Breast epithelium (tissue), 4 donors: ENCODE measurements at regions not wholly inside any gene's neighbourhood (a gene's known extent, or its start where the extent isn't known, plus 50 kb on each side); places are given as distances from the start of the nearest gene placed in this dataset.
"Not testable (repeated sequence)": the region's sequence is repeated elsewhere in the genome, so short reads cannot be mapped to it uniquely, and the experiment has no call there.

Source experiments
- DNase-seq, 2 donors: peaks; one replicate each; pipeline ENCODE4 v3.0.0-alpha.2; 2019; ENCODE audit warnings: low spot score in 2 of 2
- H3K27ac ChIP-seq, 2 donors: fragments of 200-600 bp; sonication (generic) in 1 of 2; one replicate each; pipeline ENCODE4 v1.5.1; 2016 to 2019; ENCODE audit warnings: mild to moderate bottlenecking in 1 of 2
- H3K27me3 ChIP-seq, 2 donors: fragments of 200-600 bp; sonication (generic) in 1 of 2; one replicate each; pipeline versions ENCODE4 v1.5.1 to v1.6.0; 2017 to 2019; ENCODE audit warnings: control low read depth in 1 of 2, mild to moderate bottlenecking in 1 of 2
- H3K36me3 ChIP-seq: fragments of 200-600 bp; one replicate; pipeline ENCODE4 v1.5.1; 2019
- H3K4me1 ChIP-seq, 2 donors: fragments of 200-600 bp; sonication (generic); one replicate each; pipeline ENCODE4 v1.5.1; 2016 to 2019; ENCODE audit warnings: control low read depth in 1 of 2
- H3K4me3 ChIP-seq, 3 donors: fragments of 200-600 bp; sonication (generic); 1 replicate in 2 of 3; 2 replicates in 1 of 3; pipeline ENCODE4 v1.5.1; 2016 to 2019; ENCODE audit warnings: mild to moderate bottlenecking in 3 of 3, moderate library complexity in 2 of 3
- H3K9me3 ChIP-seq, 2 donors: fragments of 200-600 bp; sonication (generic) in 1 of 2; one replicate each; pipeline ENCODE4 v1.5.1; 2016 to 2019; ENCODE audit warnings: control low read depth in 1 of 2
- POLR2A ChIP-seq: fragments of 450-650 bp; IDR thresholded peaks from one replicate; pipeline ENCODE4 v1.6.1; 2016; ENCODE audit warnings: antibody characterized with exemption, mild to moderate bottlenecking, moderate library complexity
- POLR2AphosphoS5 ChIP-seq, 3 donors: sonication (generic); formaldehyde crosslinking; IDR thresholded peaks; one replicate each; pipeline ENCODE4 v1.6.1; 2017; ENCODE audit warnings: antibody characterized with exemption in 3 of 3
- intact Hi-C: fragments of 100-400 bp; cut with DNase I; formaldehyde crosslinking; loops from one replicate; pipeline ENCODE4 v1.15.1; 2023; ENCODE audit warnings: low total_unique reads
- TF ChIP-seq, protein P1 (sequence below), 3 donors: fragments of 450-650 bp; IDR thresholded peaks; one replicate each; pipeline ENCODE4 v1.5.1; 2016 to 2017; ENCODE audit warnings: antibody characterized with exemption in 3 of 3, mild to moderate bottlenecking in 3 of 3, moderate library complexity in 3 of 3

DNA sequence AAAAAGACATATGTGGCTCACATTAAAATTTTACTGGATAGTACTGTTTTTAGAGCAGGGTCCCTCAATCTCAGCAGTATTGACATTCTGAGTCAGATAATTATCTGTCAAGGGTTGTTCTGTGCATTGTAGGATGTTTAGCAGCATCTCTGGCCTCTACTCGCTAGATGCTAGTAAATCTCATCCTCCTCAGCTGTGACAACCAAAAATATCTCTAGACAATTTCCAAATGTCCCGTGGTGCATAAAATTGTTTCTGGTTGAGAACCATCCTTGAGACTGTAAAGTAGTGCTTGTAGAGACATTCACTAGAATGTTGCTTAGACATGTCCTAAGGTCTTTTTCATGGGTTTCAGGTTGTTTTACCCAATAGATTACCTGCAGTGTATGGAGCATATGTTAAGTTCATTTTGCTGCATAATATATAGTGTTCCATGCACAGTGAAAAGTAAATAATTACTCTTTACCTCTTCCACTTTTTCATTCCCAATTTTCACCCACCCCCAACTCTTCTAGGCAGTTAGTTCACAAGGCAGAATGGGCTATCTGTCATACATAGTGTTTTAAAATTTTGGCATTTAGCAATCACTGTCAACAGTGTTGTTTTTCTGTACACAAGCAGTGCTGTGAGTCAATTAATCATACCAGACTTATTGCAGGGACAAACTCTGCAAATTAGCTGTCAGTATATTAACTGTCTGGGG is 200.2 kb upstream of the SLC38A2 start:
- Histone ChIP-seq H3K4me1 (no peaks in the 10 kb centered on the region), H3K4me3 (no peak overlapping the region), H3K9me3 (peaks cover 5 to 7% of the 10 kb centered on the region in 2 donors), H3K27me3 (no peaks in the 10 kb centered on the region), H3K36me3 (no peaks in the 10 kb centered on the region), H3K27ac (no peak overlapping the region)
- no peak for DNase-seq
- TF ChIP-seq POLR2AphosphoS5 (IDR thresholded peaks at IDR 0.05) (no peak), POLR2A (no peak)
- intact Hi-C loops = no loop called here

DNA sequence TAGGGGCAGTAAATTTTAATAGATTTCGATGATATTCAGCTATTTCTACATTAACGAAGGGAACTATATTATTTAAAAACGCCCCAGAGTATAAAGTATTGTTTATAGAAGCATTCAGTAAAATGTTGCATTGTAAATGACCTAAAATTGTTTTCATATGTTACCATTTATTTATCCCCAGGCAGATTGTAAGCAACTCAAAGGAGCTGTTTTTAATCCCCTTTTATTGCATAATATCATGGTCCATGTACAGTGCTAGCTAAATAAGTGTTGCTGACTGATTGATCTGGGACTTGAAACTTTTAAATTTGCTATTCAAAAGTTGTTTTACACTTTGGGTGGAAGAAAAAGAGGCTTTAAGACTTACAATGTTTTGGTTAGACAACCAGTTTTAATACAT is 199.0 kb upstream of the SLC38A2 start:
- TF ChIP-seq POLR2A (no peak), POLR2AphosphoS5 (IDR thresholded peaks at IDR 0.05) (no peak)
- TF ChIP-seq, protein P1, sequence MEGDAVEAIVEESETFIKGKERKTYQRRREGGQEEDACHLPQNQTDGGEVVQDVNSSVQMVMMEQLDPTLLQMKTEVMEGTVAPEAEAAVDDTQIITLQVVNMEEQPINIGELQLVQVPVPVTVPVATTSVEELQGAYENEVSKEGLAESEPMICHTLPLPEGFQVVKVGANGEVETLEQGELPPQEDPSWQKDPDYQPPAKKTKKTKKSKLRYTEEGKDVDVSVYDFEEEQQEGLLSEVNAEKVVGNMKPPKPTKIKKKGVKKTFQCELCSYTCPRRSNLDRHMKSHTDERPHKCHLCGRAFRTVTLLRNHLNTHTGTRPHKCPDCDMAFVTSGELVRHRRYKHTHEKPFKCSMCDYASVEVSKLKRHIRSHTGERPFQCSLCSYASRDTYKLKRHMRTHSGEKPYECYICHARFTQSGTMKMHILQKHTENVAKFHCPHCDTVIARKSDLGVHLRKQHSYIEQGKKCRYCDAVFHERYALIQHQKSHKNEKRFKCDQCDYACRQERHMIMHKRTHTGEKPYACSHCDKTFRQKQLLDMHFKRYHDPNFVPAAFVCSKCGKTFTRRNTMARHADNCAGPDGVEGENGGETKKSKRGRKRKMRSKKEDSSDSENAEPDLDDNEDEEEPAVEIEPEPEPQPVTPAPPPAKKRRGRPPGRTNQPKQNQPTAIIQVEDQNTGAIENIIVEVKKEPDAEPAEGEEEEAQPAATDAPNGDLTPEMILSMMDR (IDR thresholded peaks at IDR 0.05) = no peak
- no peak overlapping the region for H3K4me3 ChIP-seq
- no peak for DNase-seq
- no peaks in the 10 kb centered on the region for H3K27me3 ChIP-seq
- peaks cover 9 to 14% of the 10 kb centered on the region in 2 donors for H3K9me3 ChIP-seq
- H3K4me1 ChIP-seq = no peaks in the 10 kb centered on the region
- H3K36me3 ChIP-seq = no peaks in the 10 kb centered on the region
- no peak overlapping the region for H3K27ac ChIP-seq
- intact Hi-C loops = no loop called here

DNA sequence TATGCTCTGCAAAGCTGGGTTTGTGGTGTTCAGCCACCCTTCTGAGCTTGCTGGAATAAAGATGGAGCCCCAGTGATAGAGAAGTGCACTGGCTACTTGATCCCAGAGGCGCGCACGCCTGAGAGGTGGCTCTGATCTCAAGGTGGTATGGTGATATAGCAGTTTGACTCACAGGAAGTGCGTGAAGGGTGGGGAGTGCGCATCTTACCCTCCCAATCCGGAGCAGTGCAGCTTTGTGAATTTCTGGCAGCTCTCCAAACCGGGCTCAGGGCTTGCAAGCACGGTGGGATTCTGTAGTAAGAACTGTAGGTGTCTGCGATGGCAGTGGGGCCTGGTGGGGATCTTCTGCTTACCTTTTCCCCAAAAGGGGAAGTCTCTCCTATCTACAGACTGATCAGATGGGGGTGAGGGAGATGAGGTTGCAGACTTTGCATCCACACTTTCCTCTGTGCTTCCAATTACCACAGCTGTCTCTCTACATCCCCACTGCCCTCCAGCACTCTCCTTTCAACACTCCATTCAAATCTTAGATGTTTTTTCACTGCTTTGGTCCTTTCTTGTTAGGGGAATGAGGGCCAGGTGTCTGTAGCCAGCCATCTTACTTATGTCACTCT is 197.4 kb upstream of the SLC38A2 start:
- intact Hi-C loops = no loop called here
- no peaks in the 10 kb centered on the region for H3K27me3 ChIP-seq
- DNase-seq = no peak
- peaks cover 9 to 14% of the 10 kb centered on the region in 2 donors for H3K9me3 ChIP-seq
- H3K4me3 ChIP-seq = no peak overlapping the region
- TF ChIP-seq POLR2AphosphoS5 (IDR thresholded peaks at IDR 0.05) (no peak), POLR2A (no peak)
- TF ChIP-seq, protein P1 (IDR thresholded peaks at IDR 0.05) = no peak
- H3K27ac ChIP-seq = no peak overlapping the region
- H3K4me1 ChIP-seq = no peaks in the 10 kb centered on the region
- H3K36me3 ChIP-seq = no peaks in the 10 kb centered on the region

DNA sequence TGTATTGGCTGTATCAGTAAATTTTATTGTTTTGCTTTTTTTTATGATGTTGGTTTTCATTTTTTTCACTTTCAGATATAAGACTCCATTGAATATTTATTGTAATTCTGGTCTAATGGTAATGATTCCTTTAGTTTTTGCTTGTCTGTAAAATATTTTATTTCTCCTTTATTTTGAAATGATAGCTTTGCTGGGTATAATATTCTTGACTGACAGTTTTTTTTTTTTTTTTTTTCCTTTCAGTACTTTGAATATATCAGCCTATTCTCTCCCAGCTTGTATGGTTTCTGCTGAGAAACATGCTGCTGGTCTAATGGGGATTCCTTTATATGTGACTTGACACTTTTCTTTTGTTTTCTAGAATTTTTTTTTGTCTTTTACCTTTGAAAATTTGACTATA is 195.1 kb upstream of the SLC38A2 start:
- no peaks in the 10 kb centered on the region for H3K36me3 ChIP-seq
- TF ChIP-seq POLR2AphosphoS5 (IDR thresholded peaks at IDR 0.05) (no peak), POLR2A (no peak)
- no peaks in the 10 kb centered on the region for H3K27me3 ChIP-seq
- H3K27ac ChIP-seq = no peak overlapping the region
- H3K4me1 ChIP-seq = peaks cover 0 to 3% of the 10 kb centered on the region in 2 donors
- no peak for DNase-seq
- H3K4me3 ChIP-seq = no peak overlapping the region
- H3K9me3 ChIP-seq = peaks cover 9 to 14% of the 10 kb centered on the region in 2 donors
- intact Hi-C loops = no loop called here

DNA sequence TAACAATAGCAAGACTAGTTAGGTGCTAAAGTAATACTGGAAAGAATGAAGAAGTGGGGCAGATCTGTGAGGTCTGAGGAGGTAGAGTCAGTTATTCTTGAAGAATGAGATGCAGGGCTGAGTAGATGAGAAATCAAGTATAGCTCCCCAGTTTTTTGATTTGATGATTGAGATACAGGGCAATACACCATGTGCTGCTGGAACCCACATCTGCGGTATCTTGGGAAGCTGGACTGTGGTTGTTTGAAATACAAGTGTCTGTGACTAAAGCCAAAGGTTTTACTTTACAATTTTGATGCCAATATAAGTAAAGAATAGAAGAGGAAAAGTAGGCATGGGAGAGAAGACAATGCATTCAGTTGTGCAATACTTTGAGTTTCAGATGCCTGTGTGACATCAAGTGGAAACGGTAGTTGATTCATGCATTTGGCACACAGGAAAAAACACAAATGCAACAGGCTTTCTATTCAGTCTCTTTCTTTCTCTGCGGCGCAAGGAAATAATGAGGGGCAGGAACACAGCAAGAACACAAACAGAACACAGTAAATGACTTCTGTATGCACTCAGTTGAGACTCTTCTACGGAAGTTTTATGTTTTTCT is 190.2 kb upstream of the SLC38A2 start:
- TF ChIP-seq, protein P1 (IDR thresholded peaks at IDR 0.05) = no peak
- TF ChIP-seq POLR2A = no peak
- TF ChIP-seq POLR2AphosphoS5 (IDR thresholded peaks at IDR 0.05) = no peak
- H3K36me3 ChIP-seq = no peaks in the 10 kb centered on the region
- peaks cover 1 to 8% of the 10 kb centered on the region in 2 donors for H3K9me3 ChIP-seq
- H3K27ac ChIP-seq = peak overlapping the region in 1 of 2 donors; percentile 51
- H3K27me3 ChIP-seq = no peaks in the 10 kb centered on the region
- DNase-seq = no peak
- intact Hi-C loops = no loop called here
- peaks cover 0 to 4% of the 10 kb centered on the region in 2 donors for H3K4me1 ChIP-seq
- no peak overlapping the region for H3K4me3 ChIP-seq

DNA sequence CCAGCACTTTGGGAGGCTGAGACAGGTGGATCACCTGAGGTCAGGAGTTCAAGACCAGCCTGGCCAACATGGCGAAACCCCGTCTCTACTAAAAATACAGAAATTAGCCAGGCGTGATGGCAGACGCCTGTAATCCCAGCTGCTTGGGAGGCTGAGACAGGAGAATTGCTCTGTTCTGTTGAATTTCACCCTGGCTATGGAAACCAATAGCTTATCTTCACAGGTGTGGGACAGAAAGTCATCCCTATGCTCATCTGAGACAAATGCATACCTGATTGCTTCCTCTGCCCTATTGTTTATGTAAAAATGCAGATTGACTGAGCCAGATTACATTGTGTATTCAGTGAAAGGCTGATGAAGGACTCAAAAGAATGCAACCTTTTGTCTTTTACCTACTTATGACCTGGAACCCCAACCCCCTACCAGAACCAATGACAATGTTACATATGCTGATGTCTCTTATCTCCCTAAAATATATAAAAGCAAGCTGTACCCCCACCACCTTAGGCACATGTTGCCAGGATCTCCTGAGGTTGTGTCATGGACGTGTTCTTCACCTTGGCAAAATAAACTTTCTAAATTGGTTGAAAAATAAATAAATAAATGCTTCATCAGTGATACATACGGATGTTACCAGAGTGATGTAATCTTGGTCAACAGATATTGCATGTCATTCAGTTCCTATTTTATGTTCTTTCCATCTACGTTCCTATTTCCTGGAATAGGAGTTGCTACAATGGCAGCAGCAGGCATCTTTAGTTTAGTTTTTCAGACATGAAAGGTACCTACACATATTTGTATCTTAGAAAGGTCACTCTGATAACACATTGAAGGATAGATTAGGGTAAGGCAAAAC is 189.4 kb upstream of the SLC38A2 start:
- DNase-seq, H3K4me3 ChIP-seq, H3K9me3 ChIP-seq, H3K27me3 ChIP-seq, intact Hi-C loops, H3K4me1 ChIP-seq, H3K36me3 ChIP-seq: not testable (repeated sequence)
- peak overlapping the region in 1 of 2 donors; percentile 51 for H3K27ac ChIP-seq
